ENCODE measurements at regions not wholly inside any gene's neighbourhood (a gene's known extent, or its start where the extent isn't known, plus 50 kb on each side); places are given as distances from the start of the nearest gene placed in this dataset.

DNA sequence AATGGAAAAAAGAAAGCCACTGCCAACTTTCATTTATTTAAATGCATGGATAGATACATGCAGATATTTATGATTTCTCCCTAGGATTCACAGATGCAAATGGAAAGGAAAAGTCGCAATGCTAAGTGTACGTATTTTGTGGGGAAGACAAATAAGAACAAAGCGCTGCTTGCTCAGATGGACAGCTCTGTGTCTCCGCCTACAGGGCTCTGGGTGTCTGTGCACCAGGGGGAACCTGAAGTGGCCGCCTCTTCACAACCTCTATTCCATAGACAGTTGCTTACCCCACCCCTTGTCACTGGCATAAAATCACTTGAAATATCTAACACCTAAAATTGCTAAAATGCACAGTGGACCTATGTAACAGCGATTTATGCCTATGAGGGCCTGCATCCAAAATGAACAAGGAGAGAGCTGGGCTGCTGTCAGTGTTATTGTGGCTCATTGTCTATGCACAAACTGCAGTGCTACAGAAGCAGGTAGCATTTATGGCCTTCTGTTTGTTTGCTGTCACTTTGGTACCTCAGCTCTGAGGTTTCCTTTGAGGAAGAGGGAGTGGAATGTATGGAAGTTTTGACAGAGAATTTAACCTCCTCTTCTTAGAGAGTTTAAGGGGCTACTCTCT, 58.6 kb upstream of the PAGE1 start:
- Histone ChIP-seq H3K9ac (ENCODE audit: low read length) (no peak overlapping the region), H2AFZ (ENCODE audit: low read depth, low read length) (no peak overlapping the region), H4K20me1 (ENCODE audit: insufficient read depth, low read length) (no peaks in the 10 kb centered on the region), H3K79me2 (ENCODE audit: insufficient read depth, low read length) (no peaks in the 10 kb centered on the region), H3K36me3 (ENCODE audit: insufficient read depth, low read length) (no peaks in the 10 kb centered on the region), H3K4me2 (ENCODE audit: low read length) (no peak overlapping the region), H3K4me1 (ENCODE audit: insufficient read depth, low read length) (no peaks in the 10 kb centered on the region), H3K9me3 (ENCODE audit: insufficient read depth, low read depth, low read length) (no peaks in the 10 kb centered on the region), H3K27me3 (ENCODE audit: insufficient read depth, low read length) (no peaks in the 10 kb centered on the region), H3K4me3 (ENCODE audit: insufficient read depth, low read depth, low read length) (no peak overlapping the region), H3K27ac (ENCODE audit: low read depth, low read length) (no peak overlapping the region)
- Mint-ChIP-seq H3K27ac (ENCODE audit: unreplicated experiment) (no peak overlapping the region), H3K9me3 (ENCODE audit: unreplicated experiment) (no peaks in the 10 kb centered on the region), H3K36me3 (ENCODE audit: low read depth, unreplicated experiment) (no peaks in the 10 kb centered on the region), H3K4me1 (ENCODE audit: low read depth, unreplicated experiment) (no peaks in the 10 kb centered on the region), H3K27me3 (ENCODE audit: low read depth, unreplicated experiment) (peaks cover 12% of the 10 kb centered on the region), H3K4me3 (ENCODE audit: unreplicated experiment) (no peak overlapping the region)
- TF ChIP-seq, protein P1, sequence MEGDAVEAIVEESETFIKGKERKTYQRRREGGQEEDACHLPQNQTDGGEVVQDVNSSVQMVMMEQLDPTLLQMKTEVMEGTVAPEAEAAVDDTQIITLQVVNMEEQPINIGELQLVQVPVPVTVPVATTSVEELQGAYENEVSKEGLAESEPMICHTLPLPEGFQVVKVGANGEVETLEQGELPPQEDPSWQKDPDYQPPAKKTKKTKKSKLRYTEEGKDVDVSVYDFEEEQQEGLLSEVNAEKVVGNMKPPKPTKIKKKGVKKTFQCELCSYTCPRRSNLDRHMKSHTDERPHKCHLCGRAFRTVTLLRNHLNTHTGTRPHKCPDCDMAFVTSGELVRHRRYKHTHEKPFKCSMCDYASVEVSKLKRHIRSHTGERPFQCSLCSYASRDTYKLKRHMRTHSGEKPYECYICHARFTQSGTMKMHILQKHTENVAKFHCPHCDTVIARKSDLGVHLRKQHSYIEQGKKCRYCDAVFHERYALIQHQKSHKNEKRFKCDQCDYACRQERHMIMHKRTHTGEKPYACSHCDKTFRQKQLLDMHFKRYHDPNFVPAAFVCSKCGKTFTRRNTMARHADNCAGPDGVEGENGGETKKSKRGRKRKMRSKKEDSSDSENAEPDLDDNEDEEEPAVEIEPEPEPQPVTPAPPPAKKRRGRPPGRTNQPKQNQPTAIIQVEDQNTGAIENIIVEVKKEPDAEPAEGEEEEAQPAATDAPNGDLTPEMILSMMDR (IDR thresholded peaks at IDR 0.05; ENCODE audit: insufficient read depth, low read depth, low read length): peak; percentile 53
- TF ChIP-seq EZH2 (IDR thresholded peaks at IDR 0.05; ENCODE audit: insufficient read depth, low read length): no peak
- peak; percentile 0 for DNase-seq (ENCODE audit: low read depth)
- peak; percentile 99 for FAIRE-seq

DNA sequence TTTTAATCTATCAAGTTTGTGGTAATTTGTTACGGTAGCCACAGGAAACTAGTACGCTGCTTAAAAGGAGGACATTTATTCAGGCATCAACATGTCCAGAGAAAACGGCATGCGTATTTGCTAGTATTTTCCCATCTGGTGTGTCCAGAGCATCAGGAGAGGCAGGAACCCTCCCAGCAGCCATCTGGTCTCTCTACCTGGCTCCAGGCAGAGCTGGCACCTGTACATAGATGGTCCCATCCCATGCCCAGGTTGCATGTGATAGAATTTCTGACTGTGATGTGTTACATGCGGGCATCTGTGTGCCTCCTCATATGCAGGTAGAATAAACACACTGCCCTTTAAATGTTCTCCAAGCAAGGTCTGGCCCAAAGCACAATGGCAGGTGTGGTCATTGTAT, 57.9 kb upstream of the PAGE1 start:
- no peaks in the 10 kb centered on the region for H3K36me3 Mint-ChIP-seq (ENCODE audit: low read depth, unreplicated experiment)
- Histone ChIP-seq H3K4me3 (ENCODE audit: insufficient read depth, low read depth, low read length) (no peak overlapping the region), H2AFZ (ENCODE audit: low read depth, low read length) (no peak overlapping the region), H3K27me3 (ENCODE audit: insufficient read depth, low read length) (no peaks in the 10 kb centered on the region), H3K4me2 (ENCODE audit: low read length) (no peak overlapping the region), H3K4me1 (ENCODE audit: insufficient read depth, low read length) (no peaks in the 10 kb centered on the region), H3K27ac (ENCODE audit: low read depth, low read length) (no peak overlapping the region), H3K9me3 (ENCODE audit: insufficient read depth, low read depth, low read length) (no peaks in the 10 kb centered on the region), H3K9ac (ENCODE audit: low read length) (no peak overlapping the region), H3K36me3 (ENCODE audit: insufficient read depth, low read length) (no peaks in the 10 kb centered on the region), H3K79me2 (ENCODE audit: insufficient read depth, low read length) (no peaks in the 10 kb centered on the region), H4K20me1 (ENCODE audit: insufficient read depth, low read length) (no peaks in the 10 kb centered on the region)
- no peak for TF ChIP-seq EZH2 (IDR thresholded peaks at IDR 0.05; ENCODE audit: insufficient read depth, low read length)
- TF ChIP-seq, protein P1 (IDR thresholded peaks at IDR 0.05; ENCODE audit: insufficient read depth, low read depth, low read length): no peak
- H3K27ac Mint-ChIP-seq (ENCODE audit: unreplicated experiment): no peak overlapping the region
- no peaks in the 10 kb centered on the region for H3K4me1 Mint-ChIP-seq (ENCODE audit: low read depth, unreplicated experiment)
- FAIRE-seq (no peak), DNase-seq (ENCODE audit: low read depth) (no peak)
- no peak overlapping the region for H3K4me3 Mint-ChIP-seq (ENCODE audit: unreplicated experiment)
- no peaks in the 10 kb centered on the region for H3K9me3 Mint-ChIP-seq (ENCODE audit: unreplicated experiment)
- peaks cover 13% of the 10 kb centered on the region for H3K27me3 Mint-ChIP-seq (ENCODE audit: low read depth, unreplicated experiment)

GRCh38 chrX:49748211-49748956, 52.6 kb upstream of the PAGE1 start:
- no peaks in the 10 kb centered on the region for H3K4me1 Mint-ChIP-seq (ENCODE audit: low read depth, unreplicated experiment)
- TF ChIP-seq, protein P1 (IDR thresholded peaks at IDR 0.05; ENCODE audit: insufficient read depth, low read depth, low read length): no peak
- TF ChIP-seq EZH2 (IDR thresholded peaks at IDR 0.05; ENCODE audit: insufficient read depth, low read length): no peak
- DNase-seq (ENCODE audit: low read depth) (no peak), FAIRE-seq (peak; percentile 66)
- no peaks in the 10 kb centered on the region for H3K27me3 ChIP-seq (ENCODE audit: insufficient read depth, low read length)
- no peak overlapping the region for H3K9ac ChIP-seq (ENCODE audit: low read length)
- H3K4me1 ChIP-seq (ENCODE audit: insufficient read depth, low read length): no peaks in the 10 kb centered on the region
- no peaks in the 10 kb centered on the region for H3K9me3 ChIP-seq (ENCODE audit: insufficient read depth, low read depth, low read length)
- H3K36me3 ChIP-seq (ENCODE audit: insufficient read depth, low read length): no peaks in the 10 kb centered on the region
- H4K20me1 ChIP-seq (ENCODE audit: insufficient read depth, low read length): no peaks in the 10 kb centered on the region
- no peaks in the 10 kb centered on the region for H3K79me2 ChIP-seq (ENCODE audit: insufficient read depth, low read length)
- no peak overlapping the region for H3K4me2 ChIP-seq (ENCODE audit: low read length)
- peaks cover 11% of the 10 kb centered on the region for H3K27me3 Mint-ChIP-seq (ENCODE audit: low read depth, unreplicated experiment)
- no peaks in the 10 kb centered on the region for H3K9me3 Mint-ChIP-seq (ENCODE audit: unreplicated experiment)
- no peaks in the 10 kb centered on the region for H3K36me3 Mint-ChIP-seq (ENCODE audit: low read depth, unreplicated experiment)
- H2AFZ ChIP-seq (ENCODE audit: low read depth, low read length): no peak overlapping the region
- no peak overlapping the region for H3K27ac ChIP-seq (ENCODE audit: low read depth, low read length)
- no peak overlapping the region for H3K4me3 Mint-ChIP-seq (ENCODE audit: unreplicated experiment)
- H3K27ac Mint-ChIP-seq (ENCODE audit: unreplicated experiment): no peak overlapping the region
- H3K4me3 ChIP-seq (ENCODE audit: insufficient read depth, low read depth, low read length): no peak overlapping the region
